ENCODE measurements at regions not wholly inside any gene's neighbourhood (a gene's known extent, or its start where the extent isn't known, plus 50 kb on each side); places are given as distances from the start of the nearest gene placed in this dataset.
A peak's percentile ranks its signal among the peaks of the same experiment; 100 is the strongest.

DNA sequence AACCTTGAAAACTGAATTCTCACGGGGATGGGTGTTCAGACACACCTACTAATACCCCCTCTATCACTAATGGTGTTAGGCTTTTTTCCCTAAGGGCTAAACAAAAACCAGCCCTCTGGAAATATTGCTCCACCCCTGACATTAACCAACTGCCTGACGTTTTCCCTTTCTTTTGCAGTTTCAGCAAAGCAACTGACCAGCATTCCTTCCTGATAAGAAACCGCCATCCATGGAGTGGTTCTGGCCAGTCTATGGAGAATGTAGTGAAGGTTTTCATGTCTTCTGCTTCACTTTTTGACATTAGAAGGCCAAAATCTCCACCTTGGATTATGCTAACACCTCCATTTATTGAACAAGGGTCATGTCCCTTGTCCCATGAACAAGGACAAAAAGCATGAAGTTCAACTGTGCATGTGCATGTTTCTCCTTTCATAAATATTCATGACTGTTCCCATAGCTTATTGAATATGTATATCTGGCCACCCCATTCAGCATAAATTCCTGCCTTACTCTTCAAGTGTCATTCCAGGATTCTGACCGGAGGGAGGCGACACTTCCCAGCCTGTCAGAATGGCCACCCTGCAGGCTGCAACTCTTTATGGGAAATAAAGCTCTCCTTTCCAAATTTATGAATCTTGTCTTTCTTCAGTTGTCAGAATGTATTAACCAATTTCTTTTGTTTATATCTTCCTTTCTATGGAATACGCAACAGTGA is 314.3 kb downstream of the HHIPL2 start:
- Histone ChIP-seq H3K9me3 (ENCODE audit: low read length) (no peaks in the 10 kb centered on the region), H3K79me2 (ENCODE audit: low read length) (no peaks in the 10 kb centered on the region), H3K9me2 (replicated peaks; ENCODE audit: insufficient read depth, low read length) (no peaks in the 10 kb centered on the region), H3K27ac (ENCODE audit: low read length) (no peak overlapping the region), H2AFZ (ENCODE audit: low read length) (no peak overlapping the region), H4K20me1 (ENCODE audit: insufficient read depth, low read depth, low read length) (no peaks in the 10 kb centered on the region), H3K27me3 (ENCODE audit: low read length) (no peaks in the 10 kb centered on the region), H3K4me3 (ENCODE audit: low read length) (no peak overlapping the region), H3K4me2 (ENCODE audit: low read depth, low read length, poor library complexity, severe bottlenecking) (no peak overlapping the region), H3K4me1 (ENCODE audit: low read length) (no peaks in the 10 kb centered on the region), H3K9ac (ENCODE audit: low read length) (no peak overlapping the region), H3K36me3 (ENCODE audit: insufficient read depth, low read length) (no peaks in the 10 kb centered on the region)
- DNase-seq: no peak

- H3K4me1 ChIP-seq (ENCODE audit: low read length): no peaks in the 10 kb centered on the region
- no peak overlapping the region for H3K27ac ChIP-seq (ENCODE audit: low read length)
- no peak for DNase-seq
- H3K36me3 ChIP-seq (ENCODE audit: insufficient read depth, low read length): no peaks in the 10 kb centered on the region
- no peak overlapping the region for H3K9ac ChIP-seq (ENCODE audit: low read length)
- no peaks in the 10 kb centered on the region for H3K9me3 ChIP-seq (ENCODE audit: low read length)
- H3K79me2 ChIP-seq (ENCODE audit: low read length): no peaks in the 10 kb centered on the region
- no peak overlapping the region for H2AFZ ChIP-seq (ENCODE audit: low read length)
- no peaks in the 10 kb centered on the region for H3K9me2 ChIP-seq (replicated peaks; ENCODE audit: insufficient read depth, low read length)
- no peak overlapping the region for H3K4me3 ChIP-seq (ENCODE audit: low read length)
- no peaks in the 10 kb centered on the region for H4K20me1 ChIP-seq (ENCODE audit: insufficient read depth, low read depth, low read length)
- H3K4me2 ChIP-seq (ENCODE audit: low read depth, low read length, poor library complexity, severe bottlenecking): no peak overlapping the region
- H3K27me3 ChIP-seq (ENCODE audit: low read length): no peaks in the 10 kb centered on the region
Measured at GRCh38 chr1:222232842-222233241, 315.1 kb downstream of the HHIPL2 start.

- Histone ChIP-seq H3K9me3 (ENCODE audit: low read length) (no peaks in the 10 kb centered on the region), H3K36me3 (ENCODE audit: insufficient read depth, low read length) (no peaks in the 10 kb centered on the region), H3K79me2 (ENCODE audit: low read length) (no peaks in the 10 kb centered on the region), H3K4me3 (ENCODE audit: low read length) (no peak overlapping the region), H3K27ac (ENCODE audit: low read length) (no peak overlapping the region), H2AFZ (ENCODE audit: low read length) (no peak overlapping the region), H3K4me1 (ENCODE audit: low read length) (no peaks in the 10 kb centered on the region), H3K9ac (ENCODE audit: low read length) (no peak overlapping the region), H3K9me2 (replicated peaks; ENCODE audit: insufficient read depth, low read length) (no peaks in the 10 kb centered on the region), H4K20me1 (ENCODE audit: insufficient read depth, low read depth, low read length) (no peaks in the 10 kb centered on the region), H3K27me3 (ENCODE audit: low read length) (no peaks in the 10 kb centered on the region), H3K4me2 (ENCODE audit: low read depth, low read length, poor library complexity, severe bottlenecking) (no peak overlapping the region)
- DNase-seq: no peak
Measured at GRCh38 chr1:222229672-222230312, 318.1 kb downstream of the HHIPL2 start.

- Histone ChIP-seq H3K4me1 (ENCODE audit: low read length) (no peaks in the 10 kb centered on the region), H3K27me3 (ENCODE audit: low read length) (no peaks in the 10 kb centered on the region), H3K79me2 (ENCODE audit: low read length) (no peaks in the 10 kb centered on the region), H4K20me1 (ENCODE audit: insufficient read depth, low read depth, low read length) (no peaks in the 10 kb centered on the region), H3K9ac (ENCODE audit: low read length) (no peak overlapping the region), H3K36me3 (ENCODE audit: insufficient read depth, low read length) (no peaks in the 10 kb centered on the region), H3K27ac (ENCODE audit: low read length) (no peak overlapping the region), H3K9me2 (replicated peaks; ENCODE audit: insufficient read depth, low read length) (no peaks in the 10 kb centered on the region), H3K9me3 (ENCODE audit: low read length) (no peaks in the 10 kb centered on the region), H3K4me3 (ENCODE audit: low read length) (no peak overlapping the region), H2AFZ (ENCODE audit: low read length) (no peak overlapping the region), H3K4me2 (ENCODE audit: low read depth, low read length, poor library complexity, severe bottlenecking) (no peak overlapping the region)
- DNase-seq: no peak
Measured at GRCh38 chr1:222225316-222225691, 322.6 kb downstream of the HHIPL2 start.

DNA sequence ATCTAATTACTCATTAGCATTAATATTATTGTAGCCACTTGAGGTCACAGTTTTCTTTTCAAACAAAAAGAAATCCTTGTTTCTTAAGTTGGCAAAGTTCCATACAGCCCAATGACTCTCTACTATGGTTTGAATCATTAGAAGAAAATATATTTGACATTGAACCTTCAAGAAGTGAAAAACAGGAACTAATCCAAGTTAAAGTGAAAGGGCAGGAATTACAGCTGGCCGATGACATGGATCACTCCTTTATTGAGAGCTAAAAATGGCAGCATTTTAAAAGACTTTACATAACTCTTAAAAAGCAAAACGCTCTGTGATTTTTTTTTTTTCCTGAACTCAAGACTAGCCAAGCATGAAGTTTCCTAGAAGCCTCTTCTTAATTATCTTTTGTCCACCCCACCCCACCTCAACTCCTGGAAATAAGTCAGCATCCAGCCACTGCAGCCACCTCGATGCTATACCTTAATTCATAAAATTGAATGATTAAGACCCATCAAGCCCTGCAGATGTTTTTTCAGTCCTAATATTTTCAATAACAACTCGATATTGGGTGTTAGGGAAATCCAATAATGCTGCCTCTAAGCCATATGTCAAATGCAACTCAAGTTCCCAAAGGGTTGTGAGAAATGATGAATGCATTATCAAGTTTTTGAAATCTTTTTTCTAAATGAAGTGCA is 323.1 kb downstream of the HHIPL2 start:
- Histone ChIP-seq H3K4me2 (ENCODE audit: low read depth, low read length, poor library complexity, severe bottlenecking) (no peak overlapping the region), H3K36me3 (ENCODE audit: insufficient read depth, low read length) (no peaks in the 10 kb centered on the region), H3K9ac (ENCODE audit: low read length) (no peak overlapping the region), H3K9me2 (replicated peaks; ENCODE audit: insufficient read depth, low read length) (no peaks in the 10 kb centered on the region), H2AFZ (ENCODE audit: low read length) (no peak overlapping the region), H3K4me1 (ENCODE audit: low read length) (no peaks in the 10 kb centered on the region), H3K27me3 (ENCODE audit: low read length) (no peaks in the 10 kb centered on the region), H4K20me1 (ENCODE audit: insufficient read depth, low read depth, low read length) (no peaks in the 10 kb centered on the region), H3K9me3 (ENCODE audit: low read length) (no peaks in the 10 kb centered on the region), H3K27ac (ENCODE audit: low read length) (no peak overlapping the region), H3K79me2 (ENCODE audit: low read length) (no peaks in the 10 kb centered on the region), H3K4me3 (ENCODE audit: low read length) (no peak overlapping the region)
- DNase-seq: no peak

DNA sequence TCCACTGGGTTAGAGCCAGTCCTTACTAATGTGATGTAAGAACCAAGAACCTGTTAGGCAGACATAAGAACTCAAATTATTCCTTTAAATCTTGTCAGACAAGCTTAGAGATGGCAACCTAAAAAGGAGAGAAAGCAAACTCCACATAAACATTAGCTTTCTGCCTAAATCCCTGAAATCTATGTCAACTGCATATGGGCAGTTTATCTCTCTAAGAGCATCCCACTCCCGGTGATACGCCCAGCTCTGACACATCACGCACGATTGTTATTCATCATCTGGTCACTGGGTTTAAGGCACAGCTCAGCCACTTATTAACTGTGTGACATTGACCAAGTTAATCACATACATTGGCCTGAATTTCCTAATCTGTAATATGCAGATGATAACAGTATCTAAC is 323.7 kb downstream of the HHIPL2 start:
- DNase-seq: no peak
- Histone ChIP-seq H3K9me2 (replicated peaks; ENCODE audit: insufficient read depth, low read length) (no peaks in the 10 kb centered on the region), H3K27ac (ENCODE audit: low read length) (no peak overlapping the region), H4K20me1 (ENCODE audit: insufficient read depth, low read depth, low read length) (no peaks in the 10 kb centered on the region), H3K79me2 (ENCODE audit: low read length) (no peaks in the 10 kb centered on the region), H3K4me2 (ENCODE audit: low read depth, low read length, poor library complexity, severe bottlenecking) (no peak overlapping the region), H3K4me3 (ENCODE audit: low read length) (no peak overlapping the region), H3K36me3 (ENCODE audit: insufficient read depth, low read length) (no peaks in the 10 kb centered on the region), H3K27me3 (ENCODE audit: low read length) (no peaks in the 10 kb centered on the region), H3K4me1 (ENCODE audit: low read length) (no peaks in the 10 kb centered on the region), H2AFZ (ENCODE audit: low read length) (no peak overlapping the region), H3K9ac (ENCODE audit: low read length) (no peak overlapping the region), H3K9me3 (ENCODE audit: low read length) (no peaks in the 10 kb centered on the region)

DNA sequence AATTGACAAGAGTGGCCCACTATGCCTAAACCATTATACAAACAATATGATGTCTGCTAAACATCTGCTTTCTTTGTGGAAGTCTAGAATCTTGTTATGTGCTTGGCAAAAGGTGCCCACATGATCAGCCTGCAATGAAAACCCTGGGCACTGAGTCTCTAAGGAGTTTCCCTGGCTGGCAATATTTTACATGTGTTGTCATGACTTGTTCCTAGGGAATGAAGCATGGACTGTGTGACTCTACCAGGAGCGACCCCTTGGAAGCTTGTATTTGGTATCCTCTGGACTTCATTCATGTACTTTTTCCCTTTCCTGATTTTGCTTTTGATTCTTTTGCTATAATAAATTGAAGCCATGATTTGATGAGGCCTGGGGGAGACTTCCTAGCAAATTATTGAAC is 324.9 kb downstream of the HHIPL2 start:
- Histone ChIP-seq H3K27ac (ENCODE audit: low read length) (no peak overlapping the region), H3K4me2 (ENCODE audit: low read depth, low read length, poor library complexity, severe bottlenecking) (no peak overlapping the region), H4K20me1 (ENCODE audit: insufficient read depth, low read depth, low read length) (no peaks in the 10 kb centered on the region), H3K4me1 (ENCODE audit: low read length) (no peaks in the 10 kb centered on the region), H3K9ac (ENCODE audit: low read length) (no peak overlapping the region), H3K4me3 (ENCODE audit: low read length) (no peak overlapping the region), H3K9me2 (replicated peaks; ENCODE audit: insufficient read depth, low read length) (no peaks in the 10 kb centered on the region), H2AFZ (ENCODE audit: low read length) (no peak overlapping the region), H3K79me2 (ENCODE audit: low read length) (no peaks in the 10 kb centered on the region), H3K36me3 (ENCODE audit: insufficient read depth, low read length) (no peaks in the 10 kb centered on the region), H3K9me3 (ENCODE audit: low read length) (no peaks in the 10 kb centered on the region), H3K27me3 (ENCODE audit: low read length) (no peaks in the 10 kb centered on the region)
- DNase-seq: no peak

- Histone ChIP-seq H3K9me2 (replicated peaks; ENCODE audit: insufficient read depth, low read length) (no peaks in the 10 kb centered on the region), H3K27ac (ENCODE audit: low read length) (no peak overlapping the region), H3K9me3 (ENCODE audit: low read length) (no peaks in the 10 kb centered on the region), H3K4me1 (ENCODE audit: low read length) (peaks cover 8% of the 10 kb centered on the region), H3K4me3 (ENCODE audit: low read length) (no peak overlapping the region), H4K20me1 (ENCODE audit: insufficient read depth, low read depth, low read length) (no peaks in the 10 kb centered on the region), H3K9ac (ENCODE audit: low read length) (no peak overlapping the region), H3K36me3 (ENCODE audit: insufficient read depth, low read length) (no peaks in the 10 kb centered on the region), H3K79me2 (ENCODE audit: low read length) (no peaks in the 10 kb centered on the region), H3K27me3 (ENCODE audit: low read length) (no peaks in the 10 kb centered on the region), H3K4me2 (ENCODE audit: low read depth, low read length, poor library complexity, severe bottlenecking) (peak overlapping the region; percentile 6), H2AFZ (ENCODE audit: low read length) (no peak overlapping the region)
- no peak for DNase-seq
Measured at GRCh38 chr1:222216255-222216754, 331.6 kb downstream of the HHIPL2 start.

Measured in Karpas-422 (cell line).